HG03432 (cell line): ENCODE measurements at regions not wholly inside any gene's neighbourhood (a gene's known extent, or its start where the extent isn't known, plus 50 kb on each side); places are given as distances from the start of the nearest gene placed in this dataset.

Source experiments
- ATAC-seq: cut with Tn5 transposase; IDR thresholded peaks from one replicate; pipeline ENCODE4 v1.9.1; 2021; ENCODE audit warnings: mild to moderate bottlenecking, moderate library complexity; ENCODE audit not compliant: unreplicated experiment

- no peak for ATAC-seq
Measured at GRCh38 chr3:178244733-178245709, 291.2 kb upstream of the KCNMB2 start.

- no peak for ATAC-seq
Measured at GRCh38 chr3:178246004-178246403, 290.2 kb upstream of the KCNMB2 start.

GRCh38 chr3:178255315-178255714 is 280.9 kb upstream of the KCNMB2 start:
- no peak for ATAC-seq

- no peak for ATAC-seq
Measured at GRCh38 chr3:178257491-178257890, 278.7 kb upstream of the KCNMB2 start.

- ATAC-seq: no peak
Measured at GRCh38 chr3:178258121-178258520, 278.1 kb upstream of the KCNMB2 start.

GRCh38 chr3:178259703-178260102 is 276.5 kb upstream of the KCNMB2 start:
- no peak for ATAC-seq

- ATAC-seq: no peak
Measured at GRCh38 chr3:178260887-178261565, 275.2 kb upstream of the KCNMB2 start.

GRCh38 chr3:178263236-178263916 is 272.9 kb upstream of the KCNMB2 start:
- no peak for ATAC-seq

- no peak for ATAC-seq
Measured at GRCh38 chr3:178267158-178267844, 268.9 kb upstream of the KCNMB2 start.

GRCh38 chr3:178270838-178271237 is 265.4 kb upstream of the KCNMB2 start:
- ATAC-seq: no peak

GRCh38 chr3:178271740-178272387 is 264.4 kb upstream of the KCNMB2 start:
- no peak for ATAC-seq

- no peak for ATAC-seq
Measured at GRCh38 chr3:178272841-178273240, 263.4 kb upstream of the KCNMB2 start.

- ATAC-seq: no peak
Measured at GRCh38 chr3:178274711-178275110, 261.5 kb upstream of the KCNMB2 start.

- no peak for ATAC-seq
Measured at GRCh38 chr3:178275311-178275710, 260.9 kb upstream of the KCNMB2 start.

GRCh38 chr3:178275793-178276192 is 260.4 kb upstream of the KCNMB2 start:
- ATAC-seq: no peak

GRCh38 chr3:178277605-178278004 is 258.6 kb upstream of the KCNMB2 start:
- no peak for ATAC-seq

GRCh38 chr3:178283561-178283960 is 252.7 kb upstream of the KCNMB2 start:
- ATAC-seq: no peak

- ATAC-seq: no peak
Measured at GRCh38 chr3:178284181-178284580, 252.1 kb upstream of the KCNMB2 start.

GRCh38 chr3:178288074-178288473 is 248.2 kb upstream of the KCNMB2 start:
- ATAC-seq: no peak

- peak; percentile 46 for ATAC-seq
Measured at GRCh38 chr3:178289544-178290160, 246.6 kb upstream of the KCNMB2 start.
